HG03460 (cell line): ENCODE measurements at regions not wholly inside any gene's neighbourhood (a gene's known extent, or its start where the extent isn't known, plus 50 kb on each side); places are given as distances from the start of the nearest gene placed in this dataset.
"Not testable (repeated sequence)": the region's sequence is repeated elsewhere in the genome, so short reads cannot be mapped to it uniquely, and the experiment has no call there.

Experiments used
- ATAC-seq: cut with Tn5 transposase; IDR thresholded peaks from one replicate; pipeline ENCODE4 v1.9.1; 2021; ENCODE audit not compliant: unreplicated experiment

- ATAC-seq = not testable (repeated sequence)
These were observed 178.2 kb upstream of the ZNG1F start for GRCh38 chr9:41367301-41367700.

- ATAC-seq = not testable (repeated sequence)
These were observed 172.7 kb upstream of the ZNG1F start for GRCh38 chr9:41361790-41362189.

- ATAC-seq = not testable (repeated sequence)
These were observed 170.0 kb upstream of the ZNG1F start for GRCh38 chr9:41359116-41359515.

GRCh38 chr9:41358682-41359081 is 169.6 kb upstream of the ZNG1F start:
- ATAC-seq = not testable (repeated sequence)

- ATAC-seq = not testable (repeated sequence)
These were observed 168.8 kb upstream of the ZNG1F start for GRCh38 chr9:41357918-41358404.

GRCh38 chr9:41357350-41357748 is 168.2 kb upstream of the ZNG1F start:
- ATAC-seq = not testable (repeated sequence)

GRCh38 chr9:41356588-41357349 is 167.7 kb upstream of the ZNG1F start:
- not testable (repeated sequence) for ATAC-seq

GRCh38 chr9:41355712-41356450 is 166.8 kb upstream of the ZNG1F start:
- not testable (repeated sequence) for ATAC-seq

- not testable (repeated sequence) for ATAC-seq
These were observed 165.9 kb upstream of the ZNG1F start for GRCh38 chr9:41354978-41355377.

- ATAC-seq = not testable (repeated sequence)
These were observed 165.2 kb upstream of the ZNG1F start for GRCh38 chr9:41354060-41354934.

GRCh38 chr9:41353026-41353425 is 163.9 kb upstream of the ZNG1F start:
- ATAC-seq = not testable (repeated sequence)

- not testable (repeated sequence) for ATAC-seq
These were observed 163.3 kb upstream of the ZNG1F start for GRCh38 chr9:41352390-41352789.

- not testable (repeated sequence) for ATAC-seq
These were observed 158.8 kb upstream of the ZNG1F start for GRCh38 chr9:41347893-41348292.

- ATAC-seq = not testable (repeated sequence)
These were observed 143.4 kb upstream of the ZNG1F start for GRCh38 chr9:41332562-41332961.

GRCh38 chr9:41321277-41321676 is 132.2 kb upstream of the ZNG1F start:
- not testable (repeated sequence) for ATAC-seq

- not testable (repeated sequence) for ATAC-seq
These were observed 119.8 kb upstream of the ZNG1F start for GRCh38 chr9:41308953-41309352.

GRCh38 chr9:41285744-41286143 is 96.6 kb upstream of the ZNG1F start:
- not testable (repeated sequence) for ATAC-seq

- ATAC-seq = not testable (repeated sequence)
These were observed 91.5 kb upstream of the ZNG1F start for GRCh38 chr9:41280299-41281238.

- ATAC-seq = not testable (repeated sequence)
These were observed 90.3 kb upstream of the ZNG1F start for GRCh38 chr9:41279437-41279836.

- ATAC-seq = not testable (repeated sequence)
These were observed 89.9 kb upstream of the ZNG1F start for GRCh38 chr9:41279033-41279432.
